ENCODE measurements at regions not wholly inside any gene's neighbourhood (a gene's known extent, or its start where the extent isn't known, plus 50 kb on each side); places are given as distances from the start of the nearest gene placed in this dataset.

GRCh38 chr3:102078854-102079808, 229.8 kb downstream of the NFKBIZ start:
- no peak for DNase-seq (ENCODE audit: low spot score, unreplicated experiment)
- H3K36me3 Mint-ChIP-seq (ENCODE audit: insufficient read depth): no peaks in the 10 kb centered on the region
- H3K27me3 Mint-ChIP-seq: no peaks in the 10 kb centered on the region
- H3K4me1 Mint-ChIP-seq (ENCODE audit: low read depth): peaks cover 23% of the 10 kb centered on the region
- H3K9me3 Mint-ChIP-seq (ENCODE audit: low read depth): peaks cover 7% of the 10 kb centered on the region
- peak overlapping the region; percentile 94 for H3K27ac Mint-ChIP-seq
- TF ChIP-seq, protein P1, sequence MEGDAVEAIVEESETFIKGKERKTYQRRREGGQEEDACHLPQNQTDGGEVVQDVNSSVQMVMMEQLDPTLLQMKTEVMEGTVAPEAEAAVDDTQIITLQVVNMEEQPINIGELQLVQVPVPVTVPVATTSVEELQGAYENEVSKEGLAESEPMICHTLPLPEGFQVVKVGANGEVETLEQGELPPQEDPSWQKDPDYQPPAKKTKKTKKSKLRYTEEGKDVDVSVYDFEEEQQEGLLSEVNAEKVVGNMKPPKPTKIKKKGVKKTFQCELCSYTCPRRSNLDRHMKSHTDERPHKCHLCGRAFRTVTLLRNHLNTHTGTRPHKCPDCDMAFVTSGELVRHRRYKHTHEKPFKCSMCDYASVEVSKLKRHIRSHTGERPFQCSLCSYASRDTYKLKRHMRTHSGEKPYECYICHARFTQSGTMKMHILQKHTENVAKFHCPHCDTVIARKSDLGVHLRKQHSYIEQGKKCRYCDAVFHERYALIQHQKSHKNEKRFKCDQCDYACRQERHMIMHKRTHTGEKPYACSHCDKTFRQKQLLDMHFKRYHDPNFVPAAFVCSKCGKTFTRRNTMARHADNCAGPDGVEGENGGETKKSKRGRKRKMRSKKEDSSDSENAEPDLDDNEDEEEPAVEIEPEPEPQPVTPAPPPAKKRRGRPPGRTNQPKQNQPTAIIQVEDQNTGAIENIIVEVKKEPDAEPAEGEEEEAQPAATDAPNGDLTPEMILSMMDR (IDR thresholded peaks at IDR 0.05; ENCODE audit: unreplicated experiment): no peak
- H3K4me3 Mint-ChIP-seq (ENCODE audit: low read depth): no peak overlapping the region

- H3K9me3 Mint-ChIP-seq (ENCODE audit: low read depth): peaks cover 7% of the 10 kb centered on the region
- H3K27me3 Mint-ChIP-seq: no peaks in the 10 kb centered on the region
- no peak for DNase-seq (ENCODE audit: low spot score, unreplicated experiment)
- H3K4me1 Mint-ChIP-seq (ENCODE audit: low read depth): peaks cover 24% of the 10 kb centered on the region
- no peak overlapping the region for H3K27ac Mint-ChIP-seq
- no peaks in the 10 kb centered on the region for H3K36me3 Mint-ChIP-seq (ENCODE audit: insufficient read depth)
- TF ChIP-seq, protein P1 (IDR thresholded peaks at IDR 0.05; ENCODE audit: unreplicated experiment): no peak
- H3K4me3 Mint-ChIP-seq (ENCODE audit: low read depth): no peak overlapping the region
Observed at GRCh38 chr3:102079809-102080197, 230.5 kb downstream of the NFKBIZ start.

DNA sequence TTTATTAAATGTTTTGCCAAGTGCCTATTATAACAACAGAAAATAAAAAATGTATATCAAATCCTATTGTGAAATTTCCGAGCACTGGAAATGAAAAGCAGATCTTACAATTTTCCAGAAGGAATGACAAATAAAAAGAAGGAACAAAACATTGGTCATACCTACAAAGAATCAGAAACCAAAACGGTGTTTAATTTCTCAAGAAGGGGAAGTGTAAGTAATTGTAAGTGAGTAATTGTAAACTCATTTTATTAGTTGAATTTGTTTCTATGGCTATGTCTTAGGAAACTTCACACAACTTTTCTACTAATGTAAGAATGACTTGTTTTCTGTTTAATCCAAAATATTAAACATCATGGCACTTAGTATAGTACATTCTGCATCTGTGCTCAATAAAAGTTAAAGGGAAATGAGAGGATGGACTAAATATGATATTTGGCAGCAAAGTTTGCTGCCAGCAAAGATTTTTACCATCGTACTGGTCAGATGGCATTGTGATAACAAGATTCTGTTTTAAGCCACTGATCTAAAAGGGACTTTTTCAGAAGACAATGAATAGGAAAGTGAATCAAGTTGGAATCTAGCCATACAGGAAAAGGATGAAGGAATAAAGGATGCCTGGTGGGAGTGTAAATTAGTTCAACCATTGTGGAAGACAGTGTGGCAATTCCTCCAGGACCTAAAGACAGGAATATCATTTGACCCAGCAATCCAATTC, 232.4 kb downstream of the NFKBIZ start:
- no peaks in the 10 kb centered on the region for H3K27me3 Mint-ChIP-seq
- no peak overlapping the region for H3K4me3 Mint-ChIP-seq (ENCODE audit: low read depth)
- no peak for DNase-seq (ENCODE audit: low spot score, unreplicated experiment)
- peaks cover 3% of the 10 kb centered on the region for H3K9me3 Mint-ChIP-seq (ENCODE audit: low read depth)
- no peaks in the 10 kb centered on the region for H3K36me3 Mint-ChIP-seq (ENCODE audit: insufficient read depth)
- TF ChIP-seq, protein P1 (IDR thresholded peaks at IDR 0.05; ENCODE audit: unreplicated experiment): no peak
- peaks cover 28% of the 10 kb centered on the region for H3K4me1 Mint-ChIP-seq (ENCODE audit: low read depth)
- H3K27ac Mint-ChIP-seq: no peak overlapping the region

DNA sequence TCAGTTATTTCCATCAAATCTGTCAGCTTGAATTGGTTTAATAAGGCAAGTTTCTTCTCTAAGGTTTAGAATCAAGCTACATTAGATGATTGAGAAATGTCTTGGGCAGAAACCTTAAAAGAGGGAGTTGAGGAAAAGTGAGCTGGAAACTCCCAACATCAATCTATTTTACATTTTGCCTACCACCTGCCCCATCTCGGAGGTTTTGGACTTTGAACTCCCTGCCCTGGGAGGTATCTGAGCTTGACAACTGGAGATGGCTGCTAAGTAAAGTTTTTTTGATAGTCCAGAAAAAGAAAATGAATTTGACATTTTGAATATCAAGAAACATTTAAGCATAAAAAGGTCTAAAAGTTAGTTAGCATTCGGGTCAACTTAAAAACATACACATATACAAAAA, 234.2 kb downstream of the NFKBIZ start:
- DNase-seq (ENCODE audit: low spot score, unreplicated experiment): no peak
- H3K36me3 Mint-ChIP-seq (ENCODE audit: insufficient read depth): no peaks in the 10 kb centered on the region
- TF ChIP-seq, protein P1 (IDR thresholded peaks at IDR 0.05; ENCODE audit: unreplicated experiment): no peak
- H3K4me1 Mint-ChIP-seq (ENCODE audit: low read depth): peaks cover 25% of the 10 kb centered on the region
- no peak overlapping the region for H3K27ac Mint-ChIP-seq
- H3K27me3 Mint-ChIP-seq: no peaks in the 10 kb centered on the region
- no peak overlapping the region for H3K4me3 Mint-ChIP-seq (ENCODE audit: low read depth)
- H3K9me3 Mint-ChIP-seq (ENCODE audit: low read depth): peaks cover 3% of the 10 kb centered on the region

DNA sequence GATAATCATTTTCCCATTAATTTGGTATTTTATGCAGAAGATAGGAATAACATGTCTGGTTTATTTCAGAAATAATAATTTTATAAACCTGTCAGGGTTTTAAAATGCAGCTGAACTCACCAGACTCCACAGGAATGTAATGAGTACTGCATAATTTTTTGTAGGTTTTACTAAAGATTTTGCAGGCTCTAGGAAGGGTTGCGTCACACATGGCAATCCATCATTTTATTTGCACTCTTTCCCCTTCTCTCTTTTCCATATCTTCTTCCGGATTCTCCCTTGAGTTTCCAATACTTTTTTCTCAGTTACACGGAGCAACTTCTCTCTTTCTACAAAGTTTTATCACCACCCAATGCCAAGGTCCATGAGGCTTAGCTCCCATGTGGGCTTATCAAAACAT, 234.7 kb downstream of the NFKBIZ start:
- H3K4me3 Mint-ChIP-seq (ENCODE audit: low read depth): no peak overlapping the region
- H3K9me3 Mint-ChIP-seq (ENCODE audit: low read depth): peaks cover 3% of the 10 kb centered on the region
- no peaks in the 10 kb centered on the region for H3K27me3 Mint-ChIP-seq
- H3K4me1 Mint-ChIP-seq (ENCODE audit: low read depth): peaks cover 20% of the 10 kb centered on the region
- TF ChIP-seq, protein P1 (IDR thresholded peaks at IDR 0.05; ENCODE audit: unreplicated experiment): no peak
- no peak overlapping the region for H3K27ac Mint-ChIP-seq
- DNase-seq (ENCODE audit: low spot score, unreplicated experiment): no peak
- H3K36me3 Mint-ChIP-seq (ENCODE audit: insufficient read depth): no peaks in the 10 kb centered on the region

Data from progenitor cell of endocrine pancreas (in vitro differentiated cells).